Astrocyte (in vitro differentiated cells and primary cell): ENCODE measurements at regions not wholly inside any gene's neighbourhood (a gene's known extent, or its start where the extent isn't known, plus 50 kb on each side); places are given as distances from the start of the nearest gene placed in this dataset.

Experiments used
- DNase-seq: peaks from one replicate; pipeline ENCODE4 v3.0.0-alpha.2; 2010; ENCODE audit warnings: low read depth
- FAIRE-seq: peaks from 2 replicates; lab custom pipeline; 2011; peaks lifted over from hg19 to GRCh38; lab: Jason Lieb, UNC
- H2AFZ ChIP-seq: 2 replicates; pipeline ENCODE4 v1.6.0; 2012; ENCODE audit warnings: low read depth, low read length, inconsistent platforms
- H3K27ac ChIP-seq: 2 replicates; pipeline ENCODE4 v1.5.1; 2011; ENCODE audit warnings: low read depth, low read length, inconsistent platforms
- H3K27me3 ChIP-seq: 2 replicates; pipeline ENCODE4 v1.6.0; 2011; ENCODE audit warnings: low read length, inconsistent platforms; ENCODE audit not compliant: insufficient read depth
- H3K36me3 ChIP-seq: 2 replicates; pipeline ENCODE4 v1.5.1; 2011; ENCODE audit warnings: low read length, inconsistent platforms; ENCODE audit not compliant: insufficient read depth
- H3K4me1 ChIP-seq: 2 replicates; pipeline ENCODE4 v1.5.1; 2011; ENCODE audit warnings: low read length, inconsistent platforms; ENCODE audit not compliant: insufficient read depth
- H3K4me2 ChIP-seq: 2 replicates; pipeline ENCODE4 v1.6.0; 2012; ENCODE audit warnings: low read length, inconsistent platforms
- H3K4me3 ChIP-seq: 2 replicates; pipeline ENCODE4 v1.5.1; 2011; ENCODE audit warnings: low read depth, mild to moderate bottlenecking, low read length, inconsistent platforms; ENCODE audit not compliant: insufficient read depth
- H3K79me2 ChIP-seq: 2 replicates; pipeline ENCODE4 v1.6.0; 2012; ENCODE audit warnings: mild to moderate bottlenecking, low read length, inconsistent platforms; ENCODE audit not compliant: insufficient read depth
- H3K9ac ChIP-seq: 2 replicates; pipeline ENCODE4 v1.6.0; 2012; ENCODE audit warnings: mild to moderate bottlenecking, low read length, inconsistent platforms
- H3K9me3 ChIP-seq: 2 replicates; pipeline ENCODE4 v1.5.1; 2012; ENCODE audit warnings: low read depth, mild to moderate bottlenecking, low read length, inconsistent platforms; ENCODE audit not compliant: insufficient read depth
- H4K20me1 ChIP-seq: 2 replicates; pipeline ENCODE4 v1.6.0; 2012; ENCODE audit warnings: low read length, inconsistent platforms; ENCODE audit not compliant: insufficient read depth
- H3K27ac Mint-ChIP-seq: one replicate; pipeline ENCODE4 v1.8.0; 2021; ENCODE audit warnings: mild to moderate bottlenecking, mixed read lengths; ENCODE audit not compliant: unreplicated experiment
- H3K27me3 Mint-ChIP-seq: one replicate; pipeline ENCODE4 v1.8.0; 2021; ENCODE audit warnings: low read depth, mixed read lengths; ENCODE audit not compliant: unreplicated experiment
- H3K36me3 Mint-ChIP-seq: one replicate; pipeline ENCODE4 v1.8.0; 2021; ENCODE audit warnings: low read depth, mixed read lengths; ENCODE audit not compliant: unreplicated experiment
- H3K4me1 Mint-ChIP-seq: one replicate; pipeline ENCODE4 v1.8.0; 2021; ENCODE audit warnings: low read depth, mixed read lengths; ENCODE audit not compliant: unreplicated experiment
- H3K4me3 Mint-ChIP-seq: one replicate; pipeline ENCODE4 v1.8.0; 2021; ENCODE audit warnings: mild to moderate bottlenecking, moderate library complexity, mixed read lengths; ENCODE audit not compliant: unreplicated experiment
- H3K9me3 Mint-ChIP-seq: one replicate; pipeline ENCODE4 v1.8.0; 2021; ENCODE audit warnings: mild to moderate bottlenecking, mixed read lengths; ENCODE audit not compliant: unreplicated experiment
- CTCF ChIP-seq: IDR thresholded peaks from 2 replicates; pipeline ENCODE4 v1.5.1; 2011; ENCODE audit warnings: low read depth, mild to moderate bottlenecking, inconsistent platforms, low read length, moderate library complexity; ENCODE audit not compliant: insufficient read depth
- EZH2 ChIP-seq: IDR thresholded peaks from 2 replicates; pipeline ENCODE4 v1.6.1; 2012; ENCODE audit warnings: mild to moderate bottlenecking, low read length, inconsistent platforms; ENCODE audit not compliant: insufficient read depth

DNA sequence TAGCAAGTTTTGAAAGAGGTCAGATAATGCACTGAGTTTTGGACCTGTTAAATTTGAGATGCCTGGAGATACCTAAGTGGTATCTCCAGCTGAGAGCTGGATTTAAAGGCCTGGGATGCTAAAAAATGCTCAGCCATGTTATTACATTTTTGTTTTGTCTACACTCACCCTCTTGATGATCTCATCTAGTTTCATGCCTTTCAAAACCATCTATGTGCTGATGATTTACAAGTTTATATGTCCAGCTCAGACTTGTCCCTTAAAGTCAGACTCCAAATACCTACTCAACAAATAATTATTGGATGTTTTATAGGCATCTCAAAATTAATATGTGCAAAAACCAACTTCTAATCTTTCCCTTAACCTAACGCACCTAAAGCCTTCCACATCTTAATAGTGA, 103.6 kb upstream of the OR9G4 start:
- no peak overlapping the region for H3K27ac ChIP-seq
- Mint-ChIP-seq H3K27me3 (no peaks in the 10 kb centered on the region), H3K4me1 (no peaks in the 10 kb centered on the region), H3K27ac (no peak overlapping the region), H3K36me3 (no peaks in the 10 kb centered on the region), H3K4me3 (no peak overlapping the region), H3K9me3 (no peaks in the 10 kb centered on the region)
- H3K79me2 ChIP-seq = no peaks in the 10 kb centered on the region
- no peak overlapping the region for H2AFZ ChIP-seq
- no peaks in the 10 kb centered on the region for H3K9me3 ChIP-seq
- H4K20me1 ChIP-seq = no peaks in the 10 kb centered on the region
- no peak for TF ChIP-seq EZH2
- TF ChIP-seq CTCF = no peak
- DNase-seq (no peak), FAIRE-seq (no peak)
- no peak overlapping the region for H3K9ac ChIP-seq
- H3K4me3 ChIP-seq = no peak overlapping the region
- H3K36me3 ChIP-seq = no peaks in the 10 kb centered on the region
- H3K27me3 ChIP-seq = no peaks in the 10 kb centered on the region
- no peak overlapping the region for H3K4me2 ChIP-seq
- no peaks in the 10 kb centered on the region for H3K4me1 ChIP-seq

DNA sequence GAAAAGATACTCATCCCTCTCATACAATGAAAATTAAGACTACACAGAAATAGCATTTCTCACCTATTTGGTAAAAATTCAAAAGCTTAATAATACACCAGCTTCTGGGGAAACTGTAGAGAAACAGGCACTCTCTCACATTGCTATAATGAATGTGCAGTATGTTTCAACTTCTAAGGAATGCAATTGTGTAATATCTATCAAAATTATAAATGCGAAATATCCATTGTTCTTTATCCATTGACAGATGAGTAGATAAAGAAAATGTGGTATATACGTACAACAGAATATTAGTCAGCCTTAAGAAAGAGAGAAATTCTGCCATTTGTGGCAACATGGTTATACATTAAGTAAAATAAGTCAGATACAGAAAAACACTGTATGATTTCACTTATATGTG, 101.4 kb upstream of the OR9G4 start:
- H3K36me3 Mint-ChIP-seq = no peaks in the 10 kb centered on the region
- no peak overlapping the region for H3K4me3 Mint-ChIP-seq
- no peak overlapping the region for H3K9ac ChIP-seq
- H3K9me3 Mint-ChIP-seq = peaks cover 6% of the 10 kb centered on the region
- FAIRE-seq (no peak), DNase-seq (no peak)
- H3K27me3 Mint-ChIP-seq = no peaks in the 10 kb centered on the region
- no peaks in the 10 kb centered on the region for H3K27me3 ChIP-seq
- no peaks in the 10 kb centered on the region for H3K36me3 ChIP-seq
- H3K4me2 ChIP-seq = no peak overlapping the region
- H3K4me1 Mint-ChIP-seq = peaks cover 5% of the 10 kb centered on the region
- H3K27ac ChIP-seq = no peak overlapping the region
- H3K4me3 ChIP-seq = no peak overlapping the region
- no peaks in the 10 kb centered on the region for H3K79me2 ChIP-seq
- H2AFZ ChIP-seq = no peak overlapping the region
- H3K27ac Mint-ChIP-seq = no peak overlapping the region
- no peaks in the 10 kb centered on the region for H3K9me3 ChIP-seq
- H3K4me1 ChIP-seq = no peaks in the 10 kb centered on the region
- no peak for TF ChIP-seq EZH2
- TF ChIP-seq CTCF = no peak
- H4K20me1 ChIP-seq = no peaks in the 10 kb centered on the region

GRCh38 chr11:56849250-56849649, 100.8 kb upstream of the OR9G4 start:
- peaks cover 6% of the 10 kb centered on the region for H3K9me3 Mint-ChIP-seq
- no peaks in the 10 kb centered on the region for H3K9me3 ChIP-seq
- no peak overlapping the region for H3K4me3 Mint-ChIP-seq
- H3K4me2 ChIP-seq = no peak overlapping the region
- H3K9ac ChIP-seq = no peak overlapping the region
- no peak overlapping the region for H3K27ac Mint-ChIP-seq
- H3K27me3 ChIP-seq = no peaks in the 10 kb centered on the region
- no peaks in the 10 kb centered on the region for H3K27me3 Mint-ChIP-seq
- H4K20me1 ChIP-seq = no peaks in the 10 kb centered on the region
- no peaks in the 10 kb centered on the region for H3K79me2 ChIP-seq
- no peak overlapping the region for H3K27ac ChIP-seq
- no peaks in the 10 kb centered on the region for H3K36me3 ChIP-seq
- H3K4me3 ChIP-seq = no peak overlapping the region
- FAIRE-seq (no peak), DNase-seq (no peak)
- no peak overlapping the region for H2AFZ ChIP-seq
- TF ChIP-seq EZH2 (no peak), CTCF (no peak)
- no peaks in the 10 kb centered on the region for H3K4me1 ChIP-seq
- H3K36me3 Mint-ChIP-seq = no peaks in the 10 kb centered on the region
- H3K4me1 Mint-ChIP-seq = peaks cover 5% of the 10 kb centered on the region
